ENCODE measurements at regions not wholly inside any gene's neighbourhood (a gene's known extent, or its start where the extent isn't known, plus 50 kb on each side); places are given as distances from the start of the nearest gene placed in this dataset.

GRCh38 chr3:94654096-94654495 is 591.2 kb downstream of the NSUN3 start:
- TF ChIP-seq CTCF (IDR thresholded peaks at IDR 0.05), result no peak
- TF ChIP-seq POLR2A (IDR thresholded peaks at IDR 0.05), result no peak
